ENCODE measurements at regions not wholly inside any gene's neighbourhood (a gene's known extent, or its start where the extent isn't known, plus 50 kb on each side); places are given as distances from the start of the nearest gene placed in this dataset.

GRCh38 chr12:97308576-97309198 is 153.9 kb upstream of the RMST start:
- no peak overlapping the region for H3K27ac ChIP-seq (ENCODE audit: low read length in 2 of 2)
- peak; percentile 77 for DNase-seq

GRCh38 chr12:97309921-97310320 is 152.7 kb upstream of the RMST start:
- no CpG with 5 or more reads among the region's 5 CpGs for WGBS (ENCODE audit: insufficient coverage)

More at GRCh38 chr12:97308576-97309198, 153.9 kb upstream of the RMST start:
- ChIA-PET POLR2A (no interaction called here), CTCF (interaction anchor here (0.9 to 9.4 kb wide), 15 partner anchors 9 to 730 kb away, joined by 3 to 126 read pairs (median 4); no protein-coding TSS in a partner anchor)
- no peaks in the 10 kb centered on the region for H3K79me2 ChIP-seq (ENCODE audit: control insufficient read depth, insufficient read depth, low read length)
- H2AFZ ChIP-seq (ENCODE audit: insufficient read depth, low read depth, low read length, poor library complexity, severe bottlenecking), result no peak overlapping the region
- no peak overlapping the region for H3K4me2 ChIP-seq (replicated peaks; ENCODE audit: low read depth, low read length, poor library complexity, severe bottlenecking)
- TF ChIP-seq, protein P1, sequence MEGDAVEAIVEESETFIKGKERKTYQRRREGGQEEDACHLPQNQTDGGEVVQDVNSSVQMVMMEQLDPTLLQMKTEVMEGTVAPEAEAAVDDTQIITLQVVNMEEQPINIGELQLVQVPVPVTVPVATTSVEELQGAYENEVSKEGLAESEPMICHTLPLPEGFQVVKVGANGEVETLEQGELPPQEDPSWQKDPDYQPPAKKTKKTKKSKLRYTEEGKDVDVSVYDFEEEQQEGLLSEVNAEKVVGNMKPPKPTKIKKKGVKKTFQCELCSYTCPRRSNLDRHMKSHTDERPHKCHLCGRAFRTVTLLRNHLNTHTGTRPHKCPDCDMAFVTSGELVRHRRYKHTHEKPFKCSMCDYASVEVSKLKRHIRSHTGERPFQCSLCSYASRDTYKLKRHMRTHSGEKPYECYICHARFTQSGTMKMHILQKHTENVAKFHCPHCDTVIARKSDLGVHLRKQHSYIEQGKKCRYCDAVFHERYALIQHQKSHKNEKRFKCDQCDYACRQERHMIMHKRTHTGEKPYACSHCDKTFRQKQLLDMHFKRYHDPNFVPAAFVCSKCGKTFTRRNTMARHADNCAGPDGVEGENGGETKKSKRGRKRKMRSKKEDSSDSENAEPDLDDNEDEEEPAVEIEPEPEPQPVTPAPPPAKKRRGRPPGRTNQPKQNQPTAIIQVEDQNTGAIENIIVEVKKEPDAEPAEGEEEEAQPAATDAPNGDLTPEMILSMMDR (IDR thresholded peaks at IDR 0.05), result peak; percentile 88
- no peak for TF ChIP-seq EZH2 (IDR thresholded peaks at IDR 0.05; ENCODE audit: borderline replicate concordance, insufficient read depth, low read depth, low read length, poor library complexity, severe bottlenecking)
- ATAC-seq (ENCODE audit: low read depth), result peak; percentile 69
- peaks cover 0 to 4% (median 1%) of the 10 kb centered on the region in 3 donors for H3K9me3 ChIP-seq (ENCODE audit: control extremely low read depth in 1 of 3, control insufficient read depth in 2 of 3, insufficient read depth in 1 of 3, low read length in 2 of 3)
- intact Hi-C loops (cut with micrococcal nuclease), result loop anchor here (1.0 to 10.0 kb wide), 5 partner anchors 16 to 1086 kb away; no protein-coding TSS in a partner anchor
- H4K20me1 ChIP-seq (ENCODE audit: control insufficient read depth, insufficient read depth, low read length, poor library complexity, severe bottlenecking), result no peaks in the 10 kb centered on the region
- Mint-ChIP-seq H3K27ac (no peak overlapping the region), H3K27me3 (peaks cover 21% of the 10 kb centered on the region), H3K4me3 (no peak overlapping the region), H3K9me3 (ENCODE audit: insufficient read depth) (no peaks in the 10 kb centered on the region), H3K4me1 (peaks cover 26% of the 10 kb centered on the region)
- no peak overlapping the region for H3K9ac ChIP-seq (ENCODE audit: low read length)
- peaks cover 16 to 18% of the 10 kb centered on the region in 2 donors for H3K4me1 ChIP-seq (ENCODE audit: control insufficient read depth in 2 of 2, insufficient read depth in 2 of 2, low read length in 2 of 2)
- peaks cover 0 to 5% (median under 1%) of the 10 kb centered on the region in 4 experiments for H3K27me3 ChIP-seq (replicated peaks in 1 of 4; ENCODE audit: control extremely low read depth in 1 of 4, control insufficient read depth in 3 of 4, insufficient read depth in 4 of 4, low read length in 3 of 4)
- no CpG with 5 or more reads among the region's 1 CpG for WGBS (ENCODE audit: insufficient coverage)
- H3K4me3 ChIP-seq (ENCODE audit: control extremely low read depth in 1 of 5, extremely low read depth in 1 of 5, insufficient read depth in 1 of 5, low read depth in 2 of 5, low read length in 4 of 5), result no peak overlapping the region
- no peaks in the 10 kb centered on the region for H3K36me3 ChIP-seq (replicated peaks in 1 of 2; ENCODE audit: control extremely low read depth in 1 of 2, control insufficient read depth in 1 of 2, extremely low read depth in 1 of 2, insufficient read depth in 2 of 2, low read length in 1 of 2)

More at GRCh38 chr12:97309921-97310320, 152.7 kb upstream of the RMST start:
- H3K4me3 ChIP-seq (ENCODE audit: control extremely low read depth in 1 of 5, extremely low read depth in 1 of 5, insufficient read depth in 1 of 5, low read depth in 2 of 5, low read length in 4 of 5), result no peak overlapping the region
- CTCF ChIA-PET, result interaction anchor here (0.7 to 9.4 kb wide), 13 partner anchors 9 to 736 kb away, joined by 3 to 126 read pairs (median 4); no protein-coding TSS in a partner anchor
- no peak overlapping the region for H3K27ac ChIP-seq (ENCODE audit: low read length in 2 of 2)
- ATAC-seq (ENCODE audit: low read depth) (no peak), DNase-seq (no peak)
- no peak for TF ChIP-seq EZH2 (IDR thresholded peaks at IDR 0.05; ENCODE audit: borderline replicate concordance, insufficient read depth, low read depth, low read length, poor library complexity, severe bottlenecking)
- TF ChIP-seq, protein P1 (IDR thresholded peaks at IDR 0.05), result no peak
- H3K79me2 ChIP-seq (ENCODE audit: control insufficient read depth, insufficient read depth, low read length), result no peaks in the 10 kb centered on the region
- peaks cover 16 to 18% of the 10 kb centered on the region in 2 donors for H3K4me1 ChIP-seq (ENCODE audit: control insufficient read depth in 2 of 2, insufficient read depth in 2 of 2, low read length in 2 of 2)
- intact Hi-C loops (cut with micrococcal nuclease), result loop anchor here (5.0 to 10.0 kb wide), 2 partner anchors 323 to 1085 kb away; no protein-coding TSS in a partner anchor
- Mint-ChIP-seq H3K4me1 (peaks cover 26% of the 10 kb centered on the region), H3K27me3 (peaks cover 23% of the 10 kb centered on the region), H3K9me3 (ENCODE audit: insufficient read depth) (no peaks in the 10 kb centered on the region), H3K4me3 (no peak overlapping the region), H3K27ac (no peak overlapping the region)
- H3K4me2 ChIP-seq (replicated peaks; ENCODE audit: low read depth, low read length, poor library complexity, severe bottlenecking), result no peak overlapping the region
- H3K9ac ChIP-seq (ENCODE audit: low read length), result no peak overlapping the region
- H3K9me3 ChIP-seq (ENCODE audit: control extremely low read depth in 1 of 3, control insufficient read depth in 2 of 3, insufficient read depth in 1 of 3, low read length in 2 of 3), result peaks cover 0 to 4% (median 1%) of the 10 kb centered on the region in 3 donors
- H2AFZ ChIP-seq (ENCODE audit: insufficient read depth, low read depth, low read length, poor library complexity, severe bottlenecking), result no peak overlapping the region
- H4K20me1 ChIP-seq (ENCODE audit: control insufficient read depth, insufficient read depth, low read length, poor library complexity, severe bottlenecking), result no peaks in the 10 kb centered on the region
- H3K27me3 ChIP-seq (replicated peaks in 1 of 4; ENCODE audit: control extremely low read depth in 1 of 4, control insufficient read depth in 3 of 4, insufficient read depth in 4 of 4, low read length in 3 of 4), result peaks cover 0 to 5% (median under 1%) of the 10 kb centered on the region in 4 experiments
- POLR2A ChIA-PET, result no interaction called here
- no peaks in the 10 kb centered on the region for H3K36me3 ChIP-seq (replicated peaks in 1 of 2; ENCODE audit: control extremely low read depth in 1 of 2, control insufficient read depth in 1 of 2, extremely low read depth in 1 of 2, insufficient read depth in 2 of 2, low read length in 1 of 2)

Data from B cell (primary cell).